PFSK-1 (cell line): ENCODE measurements at regions not wholly inside any gene's neighbourhood (a gene's known extent, or its start where the extent isn't known, plus 50 kb on each side); places are given as distances from the start of the nearest gene placed in this dataset.

Experiments used
- FOXP2 ChIP-seq: optimal IDR thresholded peaks from 2 replicates; pipeline ENCODE3; 2011; ENCODE audit warnings: borderline replicate concordance, control low read depth, inconsistent platforms; ENCODE audit not compliant: insufficient read depth; ENCODE audit errors: extremely low read length, extremely low read depth
- POLR2AphosphoS5 ChIP-seq: IDR thresholded peaks from 2 replicates; pipeline ENCODE4 v1.6.1; 2012; ENCODE audit warnings: low read depth, mild to moderate bottlenecking, control low read depth, low read length, moderate library complexity
- TAF1 ChIP-seq: IDR thresholded peaks from 2 replicates; pipeline ENCODE4 v1.6.1; 2012; ENCODE audit warnings: low read length, control low read depth, borderline replicate concordance; ENCODE audit not compliant: insufficient read depth
- TF ChIP-seq, protein P1 (sequence below), 2 experiments: IDR thresholded peaks; 2 replicates each; pipeline versions ENCODE4 v1.6.1 to v1.8.0; 2011 to 2012; ENCODE audit warnings: low read depth in 2 of 2, low read length in 2 of 2, control low read depth in 1 of 2, inconsistent platforms in 1 of 2, mild to moderate bottlenecking in 1 of 2, moderate library complexity in 1 of 2; ENCODE audit not compliant: insufficient read depth in 1 of 2

- TF ChIP-seq TAF1 (no peak), POLR2AphosphoS5 (no peak), FOXP2 (no peak)
- TF ChIP-seq, protein P1, sequence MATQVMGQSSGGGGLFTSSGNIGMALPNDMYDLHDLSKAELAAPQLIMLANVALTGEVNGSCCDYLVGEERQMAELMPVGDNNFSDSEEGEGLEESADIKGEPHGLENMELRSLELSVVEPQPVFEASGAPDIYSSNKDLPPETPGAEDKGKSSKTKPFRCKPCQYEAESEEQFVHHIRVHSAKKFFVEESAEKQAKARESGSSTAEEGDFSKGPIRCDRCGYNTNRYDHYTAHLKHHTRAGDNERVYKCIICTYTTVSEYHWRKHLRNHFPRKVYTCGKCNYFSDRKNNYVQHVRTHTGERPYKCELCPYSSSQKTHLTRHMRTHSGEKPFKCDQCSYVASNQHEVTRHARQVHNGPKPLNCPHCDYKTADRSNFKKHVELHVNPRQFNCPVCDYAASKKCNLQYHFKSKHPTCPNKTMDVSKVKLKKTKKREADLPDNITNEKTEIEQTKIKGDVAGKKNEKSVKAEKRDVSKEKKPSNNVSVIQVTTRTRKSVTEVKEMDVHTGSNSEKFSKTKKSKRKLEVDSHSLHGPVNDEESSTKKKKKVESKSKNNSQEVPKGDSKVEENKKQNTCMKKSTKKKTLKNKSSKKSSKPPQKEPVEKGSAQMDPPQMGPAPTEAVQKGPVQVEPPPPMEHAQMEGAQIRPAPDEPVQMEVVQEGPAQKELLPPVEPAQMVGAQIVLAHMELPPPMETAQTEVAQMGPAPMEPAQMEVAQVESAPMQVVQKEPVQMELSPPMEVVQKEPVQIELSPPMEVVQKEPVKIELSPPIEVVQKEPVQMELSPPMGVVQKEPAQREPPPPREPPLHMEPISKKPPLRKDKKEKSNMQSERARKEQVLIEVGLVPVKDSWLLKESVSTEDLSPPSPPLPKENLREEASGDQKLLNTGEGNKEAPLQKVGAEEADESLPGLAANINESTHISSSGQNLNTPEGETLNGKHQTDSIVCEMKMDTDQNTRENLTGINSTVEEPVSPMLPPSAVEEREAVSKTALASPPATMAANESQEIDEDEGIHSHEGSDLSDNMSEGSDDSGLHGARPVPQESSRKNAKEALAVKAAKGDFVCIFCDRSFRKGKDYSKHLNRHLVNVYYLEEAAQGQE (IDR thresholded peaks at IDR 0.05; ENCODE audit: insufficient read depth in 1 of 2, low read depth in 2 of 2, low read length in 2 of 2) = no peak
Measured at GRCh38 chr12:68480526-68480925, 130.2 kb upstream of the RAP1B start.
